ENCODE measurements at regions not wholly inside any gene's neighbourhood (a gene's known extent, or its start where the extent isn't known, plus 50 kb on each side); places are given as distances from the start of the nearest gene placed in this dataset.

GRCh38 chr6:74073999-74074398, 378.0 kb downstream of the CD109 start:
- DNase-seq (ENCODE audit: low read depth), result no peak
- TF ChIP-seq CTCF (IDR thresholded peaks at IDR 0.05; ENCODE audit: control insufficient read depth, extremely low read depth, insufficient read depth), result no peak
- H3K4me3 ChIP-seq (ENCODE audit: low read depth, low read length), result no peak overlapping the region

GRCh38 chr6:74073429-74073828, 377.4 kb downstream of the CD109 start:
- no peak overlapping the region for H3K4me3 ChIP-seq (ENCODE audit: low read depth, low read length)
- no peak for TF ChIP-seq CTCF (IDR thresholded peaks at IDR 0.05; ENCODE audit: control insufficient read depth, extremely low read depth, insufficient read depth)
- no peak for DNase-seq (ENCODE audit: low read depth)

- DNase-seq (ENCODE audit: low read depth), result no peak
- H3K4me3 ChIP-seq (ENCODE audit: low read depth, low read length), result no peak overlapping the region
- no peak for TF ChIP-seq CTCF (IDR thresholded peaks at IDR 0.05; ENCODE audit: control insufficient read depth, extremely low read depth, insufficient read depth)
Observed at GRCh38 chr6:74071214-74071613, 375.2 kb downstream of the CD109 start.

GRCh38 chr6:74070711-74071110, 374.7 kb downstream of the CD109 start:
- DNase-seq (ENCODE audit: low read depth), result no peak
- H3K4me3 ChIP-seq (ENCODE audit: low read depth, low read length), result no peak overlapping the region
- no peak for TF ChIP-seq CTCF (IDR thresholded peaks at IDR 0.05; ENCODE audit: control insufficient read depth, extremely low read depth, insufficient read depth)

GRCh38 chr6:74070091-74070490, 374.1 kb downstream of the CD109 start:
- no peak for DNase-seq (ENCODE audit: low read depth)
- H3K4me3 ChIP-seq (ENCODE audit: low read depth, low read length), result no peak overlapping the region
- no peak for TF ChIP-seq CTCF (IDR thresholded peaks at IDR 0.05; ENCODE audit: control insufficient read depth, extremely low read depth, insufficient read depth)

- no peak overlapping the region for H3K4me3 ChIP-seq (ENCODE audit: low read depth, low read length)
- DNase-seq (ENCODE audit: low read depth), result no peak
- no peak for TF ChIP-seq CTCF (IDR thresholded peaks at IDR 0.05; ENCODE audit: control insufficient read depth, extremely low read depth, insufficient read depth)
Observed at GRCh38 chr6:74069089-74069581, 373.1 kb downstream of the CD109 start.

GRCh38 chr6:74066168-74066871, 370.3 kb downstream of the CD109 start:
- no peak for TF ChIP-seq CTCF (IDR thresholded peaks at IDR 0.05; ENCODE audit: control insufficient read depth, extremely low read depth, insufficient read depth)
- DNase-seq (ENCODE audit: low read depth), result no peak
- H3K4me3 ChIP-seq (ENCODE audit: low read depth, low read length), result no peak overlapping the region
